Memory B cell (primary cell): ENCODE measurements at regions not wholly inside any gene's neighbourhood (a gene's known extent, or its start where the extent isn't known, plus 50 kb on each side); places are given as distances from the start of the nearest gene placed in this dataset.
A peak's percentile ranks its signal among the peaks of the same experiment; 100 is the strongest.

Source experiments
- ATAC-seq: fragments of 150-1000 bp; cut with Tn5 transposase; 2 replicates; pipeline ENCODE4 v1.10.0; 2021; ENCODE audit warnings: low read depth, mild to moderate bottlenecking, moderate library complexity
- DNase-seq, 2 donors: peaks; one replicate each; pipeline ENCODE4 v3.0.0; 2022; ENCODE audit warnings: low spot score in 2 of 2
- H3K27ac Mint-ChIP-seq: one replicate; pipeline ENCODE4 v1.8.0; 2022; ENCODE audit warnings: mild to moderate bottlenecking, moderate library complexity, mixed read lengths
- H3K27me3 Mint-ChIP-seq: one replicate; pipeline ENCODE4 v1.8.0; 2022; ENCODE audit warnings: mixed read lengths
- H3K36me3 Mint-ChIP-seq: one replicate; pipeline ENCODE4 v1.8.0; 2022; ENCODE audit warnings: mild to moderate bottlenecking, mixed read lengths
- H3K4me1 Mint-ChIP-seq: one replicate; pipeline ENCODE4 v1.8.0; 2022; ENCODE audit warnings: mixed read lengths
- H3K4me3 Mint-ChIP-seq: one replicate; pipeline ENCODE4 v1.8.0; 2022; ENCODE audit warnings: mild to moderate bottlenecking, moderate library complexity, mixed read lengths
- H3K9me3 Mint-ChIP-seq: one replicate; pipeline ENCODE4 v1.8.0; 2022; ENCODE audit warnings: mixed read lengths

DNA sequence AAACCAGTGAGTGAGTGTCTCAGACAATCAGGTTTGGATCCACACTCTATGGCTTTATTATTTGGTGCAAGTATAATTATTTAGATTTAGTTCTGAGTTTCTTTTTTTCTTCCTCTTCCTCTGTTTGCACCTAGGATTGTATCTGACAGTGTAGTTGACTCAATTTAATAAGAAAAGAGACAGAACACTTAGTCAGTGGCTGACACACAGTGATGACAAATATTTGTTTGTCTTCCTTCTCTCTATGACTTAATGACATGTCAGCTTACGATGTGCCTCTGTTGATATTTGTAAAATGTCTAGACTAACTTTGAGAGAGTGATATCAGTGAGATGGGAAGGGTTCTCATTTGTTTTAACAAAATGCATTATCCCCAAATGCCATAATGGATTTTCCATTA, 129.5 kb upstream of the SLC10A2 start:
- Mint-ChIP-seq H3K9me3 (peaks cover 8% of the 10 kb centered on the region), H3K36me3 (no peaks in the 10 kb centered on the region), H3K4me3 (no peak overlapping the region), H3K27ac (no peak overlapping the region), H3K4me1 (no peaks in the 10 kb centered on the region), H3K27me3 (no peaks in the 10 kb centered on the region)
- DNase-seq (no peak), ATAC-seq (no peak)

DNA sequence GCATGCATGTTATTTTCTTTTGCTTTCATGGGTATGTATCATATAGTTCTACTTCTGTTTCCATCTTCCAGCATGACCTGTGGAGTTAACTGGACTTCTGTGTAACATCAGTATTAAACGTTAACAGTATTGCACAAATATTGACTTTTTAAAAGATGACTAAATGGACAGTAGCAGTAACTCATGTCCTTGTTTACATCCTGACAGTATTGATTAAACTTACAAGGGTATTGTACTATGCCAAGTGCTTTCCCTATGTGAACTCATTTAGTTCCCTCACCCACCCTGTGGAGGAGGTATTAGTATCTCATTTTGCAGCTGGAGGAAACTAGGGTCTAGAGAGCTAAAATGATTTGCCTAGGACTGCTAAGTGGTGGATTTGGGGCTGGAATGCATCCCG, 128.7 kb upstream of the SLC10A2 start:
- H3K9me3 Mint-ChIP-seq = peaks cover 8% of the 10 kb centered on the region
- no peak overlapping the region for H3K27ac Mint-ChIP-seq
- DNase-seq = no peak
- no peak overlapping the region for H3K4me3 Mint-ChIP-seq
- ATAC-seq = no peak
- no peaks in the 10 kb centered on the region for H3K27me3 Mint-ChIP-seq
- no peaks in the 10 kb centered on the region for H3K4me1 Mint-ChIP-seq
- H3K36me3 Mint-ChIP-seq = no peaks in the 10 kb centered on the region

- Mint-ChIP-seq H3K9me3 (no peaks in the 10 kb centered on the region), H3K27ac (no peak overlapping the region), H3K4me3 (no peak overlapping the region), H3K36me3 (no peaks in the 10 kb centered on the region), H3K4me1 (no peaks in the 10 kb centered on the region), H3K27me3 (no peaks in the 10 kb centered on the region)
- DNase-seq (no peak), ATAC-seq (no peak)
Measured at GRCh38 chr13:103192511-103193135, 126.4 kb upstream of the SLC10A2 start.

- no peak overlapping the region for H3K27ac Mint-ChIP-seq
- no peaks in the 10 kb centered on the region for H3K27me3 Mint-ChIP-seq
- no peak overlapping the region for H3K4me3 Mint-ChIP-seq
- H3K36me3 Mint-ChIP-seq = no peaks in the 10 kb centered on the region
- ATAC-seq = no peak
- no peak for DNase-seq
- H3K4me1 Mint-ChIP-seq = no peaks in the 10 kb centered on the region
- no peaks in the 10 kb centered on the region for H3K9me3 Mint-ChIP-seq
Measured at GRCh38 chr13:103190841-103191240, 124.6 kb upstream of the SLC10A2 start.

DNA sequence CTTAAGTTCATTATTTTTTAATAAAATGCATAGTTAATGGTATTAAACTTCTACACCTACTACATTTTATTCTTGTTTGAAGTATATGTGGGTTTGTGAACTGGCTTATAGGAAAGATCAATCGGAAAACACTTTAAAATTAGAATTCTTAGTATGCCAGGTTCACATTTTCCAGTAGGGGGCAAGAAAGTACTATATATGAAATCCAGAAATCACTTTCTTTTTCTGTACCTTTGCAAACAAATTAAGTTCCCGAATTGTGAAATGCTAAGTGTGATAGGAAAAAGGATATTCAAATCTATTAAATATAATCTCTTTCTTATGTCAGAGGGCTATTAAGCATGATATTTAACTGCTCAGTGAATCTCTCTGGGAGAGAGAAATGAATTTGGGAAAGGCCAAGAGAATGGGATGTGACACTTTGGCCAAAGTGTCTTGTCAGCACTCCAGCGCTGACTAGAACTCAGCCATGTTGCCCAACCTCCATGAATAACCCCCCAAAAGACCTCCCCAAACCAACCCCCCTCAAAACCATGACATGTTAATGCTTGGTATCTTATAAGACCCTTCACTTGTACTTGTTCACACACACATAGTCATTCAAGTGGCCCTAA, 122.6 kb upstream of the SLC10A2 start:
- Mint-ChIP-seq H3K27ac (no peak overlapping the region), H3K4me3 (no peak overlapping the region), H3K36me3 (no peaks in the 10 kb centered on the region), H3K27me3 (no peaks in the 10 kb centered on the region), H3K9me3 (no peaks in the 10 kb centered on the region), H3K4me1 (no peaks in the 10 kb centered on the region)
- no peak for ATAC-seq
- no peak for DNase-seq

- H3K9me3 Mint-ChIP-seq = no peaks in the 10 kb centered on the region
- no peaks in the 10 kb centered on the region for H3K36me3 Mint-ChIP-seq
- H3K27me3 Mint-ChIP-seq = no peaks in the 10 kb centered on the region
Measured at GRCh38 chr13:103187721-103188156, 121.5 kb upstream of the SLC10A2 start.

GRCh38 chr13:103184413-103184812, 118.2 kb upstream of the SLC10A2 start:
- Mint-ChIP-seq H3K27me3 (no peaks in the 10 kb centered on the region), H3K4me3 (no peak overlapping the region), H3K4me1 (no peaks in the 10 kb centered on the region), H3K9me3 (no peaks in the 10 kb centered on the region), H3K27ac (no peak overlapping the region), H3K36me3 (no peaks in the 10 kb centered on the region)
- ATAC-seq = no peak
- DNase-seq = no peak

More at GRCh38 chr13:103187721-103188156, 121.5 kb upstream of the SLC10A2 start:
- Mint-ChIP-seq H3K4me1 (no peaks in the 10 kb centered on the region), H3K4me3 (no peak overlapping the region), H3K27ac (no peak overlapping the region)
- ATAC-seq (no peak), DNase-seq (no peak)

DNA sequence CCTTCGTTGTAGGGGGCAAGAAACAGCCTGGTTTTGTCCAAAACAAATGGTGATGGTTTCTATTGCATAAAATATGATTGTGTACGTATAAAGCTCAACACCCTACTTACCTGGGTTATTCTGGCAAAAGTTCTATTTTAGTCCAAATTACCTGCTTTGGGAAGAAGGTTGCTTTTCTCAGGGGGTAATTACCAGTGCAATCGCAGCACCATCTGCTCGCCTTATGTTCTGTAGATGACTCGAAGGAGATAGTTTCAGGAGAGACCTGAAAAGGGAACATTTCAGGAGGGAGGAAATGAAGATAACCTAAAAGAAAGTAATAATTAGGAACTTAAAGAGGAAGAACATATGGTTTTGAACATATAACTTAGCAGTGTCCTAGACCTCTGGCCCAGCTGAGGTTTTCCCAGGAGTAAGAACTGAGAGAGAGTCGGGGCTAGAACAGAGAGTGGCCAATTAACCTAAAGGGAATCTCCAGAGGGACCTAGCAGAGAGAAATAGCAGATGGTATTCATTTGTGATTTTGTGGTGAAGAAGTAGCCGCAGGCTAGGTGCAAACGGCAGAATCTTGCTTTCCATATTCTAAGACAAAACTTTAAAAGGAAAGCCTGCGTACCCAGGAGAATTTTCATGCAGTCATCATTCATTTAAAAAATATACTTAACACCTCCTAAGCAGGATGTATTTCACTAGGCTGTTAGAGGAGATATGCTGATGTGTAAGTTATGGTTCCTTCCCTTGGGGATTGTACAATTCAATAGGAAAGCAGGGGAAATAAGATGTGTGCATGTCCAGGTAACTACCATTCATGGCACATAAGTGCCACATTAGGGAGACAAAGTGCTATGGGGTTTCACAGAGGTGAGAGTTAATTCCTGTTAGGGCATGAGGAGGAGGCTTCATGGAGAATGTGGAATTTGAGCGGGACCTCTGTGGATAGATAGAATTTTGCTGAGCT, 113.0 kb upstream of the SLC10A2 start:
- H3K27me3 Mint-ChIP-seq = no peaks in the 10 kb centered on the region
- H3K4me1 Mint-ChIP-seq = no peaks in the 10 kb centered on the region
- H3K27ac Mint-ChIP-seq = no peak overlapping the region
- H3K4me3 Mint-ChIP-seq = no peak overlapping the region
- DNase-seq (no peak), ATAC-seq (no peak)
- H3K9me3 Mint-ChIP-seq = no peaks in the 10 kb centered on the region
- H3K36me3 Mint-ChIP-seq = no peaks in the 10 kb centered on the region

DNA sequence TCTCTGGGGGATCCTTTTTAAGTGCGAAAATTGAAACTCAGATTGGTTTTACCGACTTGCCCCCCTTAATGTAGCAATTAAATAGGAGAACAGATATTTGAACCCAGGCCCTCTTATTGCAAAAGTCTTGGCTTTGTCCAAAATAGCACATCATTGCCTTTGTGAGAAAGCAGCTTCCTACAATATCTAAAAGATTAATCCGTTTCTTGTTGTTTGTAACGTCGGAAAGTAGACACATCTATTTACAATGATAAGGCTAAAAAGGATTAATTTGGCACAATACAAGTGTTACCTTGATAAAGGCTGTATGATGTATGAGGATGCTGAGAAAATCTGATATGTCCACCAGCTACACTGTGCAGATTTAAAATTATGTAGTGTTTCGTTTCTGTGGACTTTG, 108.7 kb upstream of the SLC10A2 start:
- ATAC-seq = no peak
- H3K4me1 Mint-ChIP-seq = no peaks in the 10 kb centered on the region
- no peaks in the 10 kb centered on the region for H3K9me3 Mint-ChIP-seq
- H3K4me3 Mint-ChIP-seq = no peak overlapping the region
- H3K36me3 Mint-ChIP-seq = no peaks in the 10 kb centered on the region
- no peak overlapping the region for H3K27ac Mint-ChIP-seq
- no peak for DNase-seq
- H3K27me3 Mint-ChIP-seq = no peaks in the 10 kb centered on the region

DNA sequence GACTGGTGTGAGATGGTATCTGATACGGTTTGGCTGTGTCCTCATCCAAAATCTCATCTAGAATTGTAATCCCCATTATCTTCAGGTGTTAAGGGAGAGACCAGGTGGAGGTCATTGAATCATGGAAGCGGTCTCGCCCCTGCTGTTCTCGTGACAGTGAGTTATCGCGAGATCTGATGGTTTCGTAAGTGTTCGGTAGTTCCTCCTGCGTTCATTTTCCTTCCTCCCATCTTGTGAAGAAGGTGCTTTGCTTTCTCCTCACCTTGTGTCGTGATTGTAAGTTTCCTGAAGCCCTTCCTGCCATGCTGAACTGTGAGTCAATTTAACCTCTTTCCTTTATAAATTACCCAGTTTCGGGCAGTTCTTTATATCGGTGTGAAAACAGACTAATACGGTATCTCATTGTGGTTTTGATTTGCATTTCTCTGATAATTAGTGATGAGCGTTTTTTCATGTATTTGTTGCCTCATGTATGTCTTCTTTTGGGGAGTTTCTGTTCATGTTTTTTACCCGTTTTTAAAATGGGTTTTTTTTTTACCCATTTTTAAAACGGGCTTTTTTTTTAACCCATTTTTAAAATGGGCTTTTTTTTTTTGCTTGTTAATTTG, 102.8 kb upstream of the SLC10A2 start:
- H3K27me3 Mint-ChIP-seq = peaks cover 2% of the 10 kb centered on the region
- ATAC-seq (no peak), DNase-seq (no peak)
- H3K9me3 Mint-ChIP-seq = peaks cover 4% of the 10 kb centered on the region
- H3K36me3 Mint-ChIP-seq = no peaks in the 10 kb centered on the region
- H3K27ac Mint-ChIP-seq = no peak overlapping the region
- H3K4me1 Mint-ChIP-seq = no peaks in the 10 kb centered on the region
- H3K4me3 Mint-ChIP-seq = peak overlapping the region; percentile 43

- DNase-seq = no peak
- Mint-ChIP-seq H3K9me3 (peaks cover 6% of the 10 kb centered on the region), H3K4me1 (no peaks in the 10 kb centered on the region), H3K4me3 (no peak overlapping the region), H3K36me3 (no peaks in the 10 kb centered on the region), H3K27ac (no peak overlapping the region), H3K27me3 (peaks cover 3% of the 10 kb centered on the region)
- ATAC-seq = no peak
Measured at GRCh38 chr13:103164251-103164650, 98.0 kb upstream of the SLC10A2 start.

DNA sequence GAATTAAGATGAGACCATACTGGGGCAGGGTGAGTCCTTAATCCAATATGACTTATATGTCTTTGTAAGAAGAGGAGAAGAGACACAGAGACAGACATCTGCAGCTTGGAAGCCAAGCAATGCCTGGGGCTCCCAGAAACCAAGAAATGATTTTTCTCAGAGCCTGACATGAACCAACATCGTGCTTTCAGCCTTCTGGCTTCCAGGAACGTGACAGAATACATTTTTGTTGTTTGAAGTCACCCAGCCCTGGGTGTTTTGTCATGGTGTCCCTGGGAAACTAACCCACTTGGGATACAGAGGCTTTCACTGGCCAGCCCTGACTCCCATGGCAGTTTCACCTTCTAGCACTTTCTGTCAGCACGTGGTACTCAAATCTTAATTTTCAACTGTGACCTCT, 95.3 kb upstream of the SLC10A2 start:
- Mint-ChIP-seq H3K9me3 (peaks cover 1% of the 10 kb centered on the region), H3K27me3 (peaks cover 2% of the 10 kb centered on the region), H3K36me3 (no peaks in the 10 kb centered on the region), H3K4me3 (no peak overlapping the region), H3K27ac (no peak overlapping the region), H3K4me1 (no peaks in the 10 kb centered on the region)
- DNase-seq (no peak), ATAC-seq (no peak)

DNA sequence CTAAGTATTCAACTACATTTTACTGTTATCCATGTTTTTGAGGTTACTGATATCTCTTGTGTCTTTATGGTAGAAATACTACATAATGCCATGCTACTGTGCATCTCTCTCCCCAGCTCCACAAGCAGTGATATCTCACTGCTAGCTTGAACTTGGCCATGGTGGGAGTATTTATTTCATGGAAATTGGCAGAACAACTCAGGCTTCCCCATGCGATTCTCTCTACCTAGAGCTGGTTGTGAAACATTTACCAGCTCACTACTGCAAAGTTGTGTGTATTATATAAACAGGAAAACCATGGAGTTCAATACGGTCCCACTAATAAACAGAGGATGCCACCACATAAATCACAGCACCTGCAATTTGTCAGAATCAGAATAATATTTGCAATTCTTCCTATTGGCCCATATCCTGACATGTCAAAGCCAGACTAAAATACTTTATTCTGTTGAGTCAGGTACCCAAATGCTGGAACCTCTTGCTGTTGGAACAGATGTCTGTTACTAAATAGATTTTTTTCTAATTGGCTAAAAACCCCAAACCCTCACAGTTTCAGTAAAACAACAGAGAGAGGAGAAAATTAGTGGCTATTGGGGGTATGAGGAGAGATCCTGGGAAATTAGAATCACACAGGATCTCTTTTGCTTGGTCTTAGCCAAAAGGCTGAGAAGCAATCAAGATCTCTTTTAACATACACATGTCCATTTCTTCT, 91.4 kb upstream of the SLC10A2 start:
- Mint-ChIP-seq H3K4me3 (no peak overlapping the region), H3K27ac (no peak overlapping the region), H3K27me3 (peaks cover 2% of the 10 kb centered on the region), H3K9me3 (peaks cover 1% of the 10 kb centered on the region), H3K4me1 (no peaks in the 10 kb centered on the region), H3K36me3 (no peaks in the 10 kb centered on the region)
- ATAC-seq = no peak
- no peak for DNase-seq
